ENCODE measurements at regions not wholly inside any gene's neighbourhood (a gene's known extent, or its start where the extent isn't known, plus 50 kb on each side); places are given as distances from the start of the nearest gene placed in this dataset.

- H3K4me3 ChIP-seq, result no peak overlapping the region
- no peak overlapping the region for H3K27ac ChIP-seq
Measured at GRCh38 chr3:82355228-82355627, 593.8 kb upstream of the GBE1 start.

GRCh38 chr3:82354228-82354627 lies 592.8 kb upstream of the GBE1 start:
- no peak overlapping the region for H3K4me3 ChIP-seq
- no peak overlapping the region for H3K27ac ChIP-seq

DNA sequence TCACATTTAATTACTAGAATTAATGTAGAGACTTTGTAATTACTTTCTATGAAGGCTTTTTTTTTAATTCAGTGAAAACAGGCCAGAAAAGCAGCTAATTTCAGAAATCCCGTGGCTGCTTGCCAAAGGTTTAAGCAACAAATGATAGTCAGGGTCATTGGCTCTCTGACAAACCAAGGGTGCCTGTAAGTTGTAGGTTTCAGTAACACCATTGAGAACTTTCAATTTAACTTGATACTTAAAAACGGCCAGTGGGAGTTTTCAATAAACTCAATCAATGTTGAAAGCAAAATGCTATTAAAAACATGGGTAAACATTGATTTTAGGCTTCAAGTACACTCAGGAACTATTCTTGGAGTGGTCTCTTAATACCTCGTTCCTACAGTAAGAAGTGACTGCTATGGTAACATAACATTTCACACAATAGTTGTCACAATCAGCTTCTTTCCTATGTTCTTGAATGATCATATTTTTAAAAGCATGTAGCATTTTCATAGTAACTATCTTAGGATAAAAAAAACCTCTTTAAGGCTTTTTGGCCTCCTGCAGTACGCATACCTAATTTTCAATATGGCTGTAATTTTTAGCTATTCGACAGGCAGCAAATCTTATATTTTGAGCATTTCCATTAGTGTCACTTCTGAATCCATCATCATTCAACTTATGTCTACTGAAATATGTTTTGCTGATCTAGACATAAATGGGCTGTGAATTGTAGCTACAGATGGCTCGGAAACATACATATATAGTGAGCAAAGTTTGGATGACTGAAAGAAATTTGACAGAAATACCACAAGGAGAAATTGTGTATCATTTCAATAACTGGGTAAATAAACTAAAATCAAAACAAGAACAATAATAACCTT lies 592.1 kb upstream of the GBE1 start:
- H3K4me3 ChIP-seq, result no peak overlapping the region
- no peak overlapping the region for H3K27ac ChIP-seq

DNA sequence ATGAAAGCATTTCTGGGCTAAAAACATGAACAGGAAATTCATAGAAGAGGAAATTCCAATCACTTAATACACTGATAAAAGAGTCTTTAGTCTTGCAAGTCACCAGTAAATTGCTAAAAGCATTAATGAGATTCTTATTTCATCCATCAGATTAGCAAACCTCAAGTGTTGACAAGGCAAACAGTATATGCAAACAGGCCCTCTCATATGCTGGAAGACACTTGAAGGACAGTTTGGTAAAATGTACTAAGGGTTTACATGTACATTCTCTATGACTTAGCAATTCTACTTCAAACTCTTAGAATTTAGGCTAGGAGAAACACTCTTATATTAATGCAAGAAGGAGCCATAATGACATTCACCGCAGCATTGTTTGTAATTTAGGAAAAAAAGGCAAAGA lies 586.1 kb upstream of the GBE1 start:
- H3K4me3 ChIP-seq, result no peak overlapping the region
- H3K27ac ChIP-seq, result no peak overlapping the region

DNA sequence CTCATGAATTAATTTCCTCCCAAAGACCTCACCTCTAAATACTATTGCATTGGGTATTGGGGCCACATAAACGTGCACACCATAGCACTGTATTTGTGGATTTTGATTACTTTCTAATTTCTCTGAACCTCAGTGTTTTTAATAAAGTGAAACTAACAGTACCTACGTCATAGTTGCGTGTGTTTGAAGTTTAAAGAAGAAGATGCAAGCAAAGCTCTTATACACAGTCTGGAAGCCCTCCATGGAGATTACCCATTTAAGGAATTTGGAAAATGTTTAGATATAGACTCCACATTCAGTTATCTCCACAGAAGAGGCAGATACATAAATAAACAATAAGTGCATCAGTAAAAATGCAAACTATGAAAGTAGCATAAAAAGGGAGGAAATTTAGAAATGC lies 581.1 kb upstream of the GBE1 start:
- no peak overlapping the region for H3K4me3 ChIP-seq
- H3K27ac ChIP-seq, result no peak overlapping the region

- H3K27ac ChIP-seq, result no peak overlapping the region
- no peak overlapping the region for H3K4me3 ChIP-seq
Measured at GRCh38 chr3:82329300-82329699, 567.9 kb upstream of the GBE1 start.

DNA sequence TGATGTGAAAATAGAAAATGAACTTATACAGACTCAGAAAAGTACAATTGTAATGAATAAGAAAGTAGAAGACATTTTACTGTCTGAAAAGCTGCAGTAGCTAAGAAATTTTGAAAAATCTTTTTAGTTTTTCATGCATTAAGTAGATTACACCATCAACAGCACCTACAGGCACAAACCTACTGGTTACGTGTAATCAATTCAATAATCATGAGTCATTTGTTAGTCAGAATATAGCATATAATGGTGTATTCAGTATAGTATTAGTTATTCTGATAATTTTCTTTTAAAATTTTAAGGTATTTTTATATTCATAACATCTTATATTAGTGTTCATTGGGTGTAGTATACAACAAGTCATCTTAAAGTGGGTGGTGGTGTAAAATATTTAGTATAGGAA lies 550.5 kb upstream of the GBE1 start:
- Histone ChIP-seq H3K4me3 (no peak overlapping the region), H3K27ac (no peak overlapping the region)

GRCh38 chr3:82308755-82309154 lies 547.3 kb upstream of the GBE1 start:
- no peak overlapping the region for H3K4me3 ChIP-seq
- H3K27ac ChIP-seq, result no peak overlapping the region

DNA sequence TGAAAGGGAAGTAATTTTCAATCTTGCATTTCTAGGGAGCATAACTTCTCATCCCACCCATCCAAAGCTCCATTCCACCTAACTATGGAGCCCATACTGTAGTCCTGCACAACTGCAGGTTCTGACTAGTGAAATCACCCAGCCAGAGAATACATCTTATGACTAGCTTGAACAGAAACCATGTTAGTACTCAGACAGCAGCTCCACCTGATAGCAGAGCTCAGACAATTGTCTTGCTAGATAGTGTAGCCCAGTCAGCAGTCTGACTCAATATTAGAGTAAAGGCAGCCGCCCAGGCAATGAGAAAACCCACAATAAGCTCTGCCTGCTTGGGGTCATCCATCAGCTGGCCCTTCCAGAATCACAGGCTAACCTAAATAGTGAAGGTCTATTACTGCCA lies 544.7 kb upstream of the GBE1 start:
- Histone ChIP-seq H3K4me3 (no peak overlapping the region), H3K27ac (no peak overlapping the region)

GRCh38 chr3:82294609-82295008 lies 533.2 kb upstream of the GBE1 start:
- Histone ChIP-seq H3K4me3 (no peak overlapping the region), H3K27ac (no peak overlapping the region)

DNA sequence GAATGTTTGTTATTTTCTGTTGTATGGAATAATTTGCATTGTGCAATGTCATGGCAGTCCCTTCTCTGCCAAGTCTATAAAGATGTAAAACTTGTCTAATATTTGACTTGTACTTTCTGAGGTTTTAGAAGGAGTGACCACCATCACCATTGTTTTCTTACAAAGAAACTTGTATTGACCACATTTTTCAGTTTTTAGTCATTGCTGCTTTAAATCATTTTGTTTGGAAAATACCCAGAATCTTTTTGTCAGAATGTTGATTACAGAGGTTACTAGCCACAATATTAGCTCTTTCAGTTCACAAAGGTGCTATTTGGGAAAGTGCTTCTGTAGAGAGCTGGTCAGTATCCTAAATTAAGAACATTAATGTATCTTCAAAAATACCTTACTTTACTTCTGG lies 532.4 kb upstream of the GBE1 start:
- Histone ChIP-seq H3K4me3 (no peak overlapping the region), H3K27ac (no peak overlapping the region)

DNA sequence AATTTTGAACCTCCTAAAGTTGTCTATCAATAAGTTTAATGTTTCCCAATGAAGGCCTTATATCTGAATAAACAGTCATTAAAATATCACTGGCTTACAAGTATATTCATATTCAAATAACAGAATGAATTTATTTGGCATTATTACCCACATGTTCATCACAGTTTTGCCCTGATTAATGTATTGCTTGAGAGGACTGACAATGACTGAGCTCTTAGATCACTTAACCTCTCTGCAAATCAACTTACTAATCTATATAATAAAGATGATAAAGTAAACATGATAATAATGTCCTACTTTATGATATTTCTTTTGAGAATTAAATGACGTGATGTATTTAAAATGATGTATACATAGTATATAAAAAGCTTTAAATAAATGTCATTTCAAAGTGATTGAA lies 532.0 kb upstream of the GBE1 start:
- Histone ChIP-seq H3K27ac (no peak overlapping the region), H3K4me3 (no peak overlapping the region)

GRCh38 chr3:82287562-82287961 lies 526.1 kb upstream of the GBE1 start:
- Histone ChIP-seq H3K4me3 (no peak overlapping the region), H3K27ac (no peak overlapping the region)

- no peak overlapping the region for H3K27ac ChIP-seq
- no peak overlapping the region for H3K4me3 ChIP-seq
Measured at GRCh38 chr3:82281205-82281604, 519.8 kb upstream of the GBE1 start.

DNA sequence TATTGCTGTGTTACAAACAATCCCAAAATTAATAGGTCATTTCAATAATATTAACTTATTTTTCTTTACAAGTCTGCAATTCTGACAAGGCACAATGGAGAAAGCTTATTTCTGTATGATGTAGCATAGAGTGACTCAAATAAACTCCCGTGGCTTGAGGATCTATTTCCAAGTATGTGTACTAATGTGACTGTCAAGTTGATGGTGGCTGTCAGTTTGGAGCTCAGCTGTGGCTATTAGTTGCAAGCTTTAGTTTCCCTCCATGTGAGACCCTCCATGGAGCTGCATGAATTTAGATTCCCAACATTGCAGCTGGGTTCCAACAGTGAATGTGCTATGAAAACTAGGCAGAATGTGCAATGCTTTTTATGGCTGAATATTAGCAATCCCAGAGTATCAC lies 515.5 kb upstream of the GBE1 start:
- H3K27ac ChIP-seq, result no peak overlapping the region

GRCh38 chr3:82274897-82275296 lies 513.5 kb upstream of the GBE1 start:
- H3K27ac ChIP-seq, result no peak overlapping the region
- no peak overlapping the region for H3K4me3 ChIP-seq

More for the DNA sequence above, 515.5 kb upstream of the GBE1 start:
- no peak overlapping the region for H3K4me3 ChIP-seq

GRCh38 chr3:82265747-82266146 lies 504.3 kb upstream of the GBE1 start:
- Histone ChIP-seq H3K27ac (no peak overlapping the region), H3K4me3 (no peak overlapping the region)

DNA sequence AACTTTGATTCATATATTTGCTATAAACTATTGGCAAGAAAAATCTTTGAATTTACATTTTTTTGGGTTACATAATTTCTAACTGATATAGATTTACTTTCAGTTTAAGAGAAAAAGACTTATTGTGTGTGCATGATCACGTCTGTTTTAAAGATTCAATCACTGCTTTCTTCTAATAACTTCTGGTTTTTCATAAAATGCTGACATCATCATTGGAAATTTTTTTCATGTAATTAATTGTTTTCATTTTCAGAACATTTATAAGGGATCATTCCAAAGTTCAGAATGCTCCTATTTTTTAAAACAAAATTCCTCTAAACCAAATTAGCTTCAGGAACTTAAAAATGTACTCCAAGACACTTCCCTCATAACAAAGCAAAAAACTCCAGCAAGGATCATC lies 500.7 kb upstream of the GBE1 start:
- no peak overlapping the region for H3K4me3 ChIP-seq
- H3K27ac ChIP-seq, result no peak overlapping the region

DNA sequence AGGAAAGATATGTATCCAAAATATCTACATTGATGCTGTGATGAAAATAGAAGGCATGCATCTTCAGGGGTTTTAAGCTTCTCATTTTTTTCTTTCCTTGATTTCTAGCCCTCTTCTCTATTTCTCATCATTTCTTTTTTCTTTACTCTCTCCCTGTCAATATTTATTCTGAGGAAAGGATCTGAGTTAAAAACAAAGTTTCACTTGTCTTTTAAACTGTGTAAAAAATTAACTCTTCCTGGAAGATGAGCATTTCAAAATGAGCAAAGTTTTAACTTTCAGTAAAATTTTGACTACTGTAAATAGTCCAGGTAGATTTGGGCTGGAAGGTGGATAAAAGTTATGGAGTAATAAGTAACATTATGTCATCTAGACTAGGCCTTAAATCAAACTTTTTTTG lies 500.2 kb upstream of the GBE1 start:
- Histone ChIP-seq H3K4me3 (no peak overlapping the region), H3K27ac (no peak overlapping the region)

GRCh38 chr3:82261013-82261412 lies 499.6 kb upstream of the GBE1 start:
- no peak overlapping the region for H3K4me3 ChIP-seq
- no peak overlapping the region for H3K27ac ChIP-seq

DNA sequence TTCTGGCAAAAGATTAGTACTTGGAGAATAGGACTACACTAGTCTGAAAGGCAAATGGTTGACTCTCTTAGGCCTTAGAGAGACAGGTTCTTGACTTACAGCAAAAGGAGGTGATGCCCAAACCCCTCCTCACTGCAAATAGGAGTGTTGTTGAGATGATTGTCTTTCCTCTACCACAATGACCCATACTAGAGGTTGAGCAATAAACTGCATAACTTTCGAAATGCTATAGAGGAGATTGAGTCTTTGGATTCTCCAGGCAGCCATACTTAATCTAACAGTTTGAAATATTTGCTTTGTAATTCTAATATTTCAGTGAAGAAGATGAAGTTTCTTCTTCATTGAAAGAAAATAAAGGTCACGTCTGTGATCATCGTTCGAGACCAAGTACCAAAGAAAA lies 498.5 kb upstream of the GBE1 start:
- Histone ChIP-seq H3K4me3 (no peak overlapping the region), H3K27ac (no peak overlapping the region)

DNA sequence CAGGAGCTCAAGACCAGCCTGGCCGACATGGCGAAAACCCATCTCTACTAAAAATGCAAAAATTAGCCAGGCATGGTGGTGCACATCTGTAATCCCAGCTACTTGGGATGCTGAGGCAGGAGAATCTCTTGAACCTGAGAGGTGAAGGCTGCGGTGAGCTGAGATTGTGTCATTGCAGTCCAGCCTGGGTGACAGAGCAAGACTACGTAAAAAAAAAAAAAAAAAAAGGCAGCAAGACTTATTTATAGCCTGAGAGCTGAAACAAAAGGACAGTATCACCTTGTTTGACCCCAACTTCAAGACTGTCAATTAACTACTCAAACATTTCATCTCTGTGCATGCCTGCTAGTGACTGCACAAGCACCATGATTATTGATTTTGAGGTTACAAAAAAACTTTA lies 478.9 kb upstream of the GBE1 start:
- Histone ChIP-seq H3K27ac (no peak overlapping the region), H3K4me3 (no peak overlapping the region)
